IMR-90 (cell line): ENCODE measurements at regions not wholly inside any gene's neighbourhood (a gene's known extent, or its start where the extent isn't known, plus 50 kb on each side); places are given as distances from the start of the nearest gene placed in this dataset.

Experiments
- ATAC-seq: fragments of 200-7000 bp; cut with Tn5 transposase; 2 replicates; pipeline ENCODE4 v1.9.1; 2020; ENCODE audit warnings: low read depth, mild to moderate bottlenecking, moderate library complexity
- BruUV-seq: library from RNA; stranded (reverse); fragments of 400-500 nt; replicated peaks from 2 replicates; lab custom pipeline; 2021; lab: Mats Ljungman, UMichigan
- CTCF ChIA-PET: fragments of 300-600 bp; formaldehyde crosslinking; extraction: SDS; loops from one replicate; lab custom pipeline; 2021; ENCODE audit warnings: antibody characterized with exemption; lab: Yijun Ruan, JAX
- POLR2A ChIA-PET: fragments of 300-600 bp; sonication (Branson Sonifier 250); formaldehyde crosslinking; loops from one replicate; lab custom pipeline; 2022; ENCODE audit warnings: antibody characterized with exemption; ENCODE audit not compliant: unreplicated experiment; lab: Charles Lee
- DNase-seq: peaks from one replicate; pipeline ENCODE4 v3.0.0; 2013
- H2AFZ ChIP-seq: replicated peaks from 2 replicates; pipeline ENCODE3; 2013; ENCODE audit warnings: low read length, mild to moderate bottlenecking; ENCODE audit not compliant: poor library complexity
- H2AK5ac ChIP-seq: 2 replicates; pipeline ENCODE4 v1.6.1; 2013; ENCODE audit warnings: low read depth, low read length, inconsistent platforms
- H2AK9ac ChIP-seq: replicated peaks from 2 replicates; pipeline ENCODE3; 2013; ENCODE audit warnings: mild to moderate bottlenecking, low read depth, low read length, moderate library complexity; ENCODE audit not compliant: poor library complexity
- H2BK120ac ChIP-seq: 2 replicates; pipeline ENCODE4 v1.6.1; 2013; ENCODE audit warnings: low read depth, low read length, inconsistent platforms
- H2BK15ac ChIP-seq: 3 replicates; pipeline ENCODE4 v1.6.1; 2013; ENCODE audit warnings: low read depth, low read length, inconsistent platforms
- H2BK20ac ChIP-seq: 2 replicates; pipeline ENCODE4 v1.6.1; 2013; ENCODE audit warnings: low read depth, mild to moderate bottlenecking, inconsistent platforms, low read length, moderate library complexity
- H2BK5ac ChIP-seq: 2 replicates; pipeline ENCODE4 v1.6.1; 2013; ENCODE audit warnings: mild to moderate bottlenecking, low read depth, low read length, inconsistent platforms; ENCODE audit not compliant: poor library complexity, severe bottlenecking
- H3K14ac ChIP-seq: replicated peaks from 2 replicates; pipeline ENCODE4 v1.6.1; 2013; ENCODE audit warnings: low read depth, low read length, inconsistent platforms
- H3K18ac ChIP-seq: 2 replicates; pipeline ENCODE4 v1.6.1; 2013; ENCODE audit warnings: low read depth, low read length, control low read depth
- H3K23ac ChIP-seq: 2 replicates; pipeline ENCODE4 v1.6.1; 2013; ENCODE audit warnings: low read depth, low read length, inconsistent platforms
- H3K27ac ChIP-seq: 2 replicates; pipeline ENCODE4 v1.5.1; 2013; ENCODE audit warnings: mild to moderate bottlenecking, control low read depth, low read length; ENCODE audit not compliant: insufficient read depth
- H3K27me3 ChIP-seq: 2 replicates; pipeline ENCODE4 v1.6.1; 2013; ENCODE audit warnings: low read length; ENCODE audit not compliant: control insufficient read depth, insufficient read depth
- H3K36me3 ChIP-seq: 2 replicates; pipeline ENCODE4 v1.6.1; 2013; ENCODE audit warnings: low read length, mixed read lengths; ENCODE audit not compliant: control insufficient read depth, insufficient read depth
- H3K4ac ChIP-seq: 2 replicates; pipeline ENCODE4 v1.6.1; 2013; ENCODE audit warnings: low read depth, low read length, inconsistent platforms
- H3K4me1 ChIP-seq: 2 replicates; pipeline ENCODE4 v1.6.1; 2013; ENCODE audit warnings: low read length, mixed read lengths; ENCODE audit not compliant: control insufficient read depth, insufficient read depth
- H3K4me2 ChIP-seq: 2 replicates; pipeline ENCODE4 v1.6.1; 2013; ENCODE audit warnings: low read depth, mild to moderate bottlenecking, control low read depth, low read length, moderate library complexity
- H3K4me3 ChIP-seq: 2 replicates; pipeline ENCODE4 v1.5.1; 2013; ENCODE audit warnings: low read depth, mild to moderate bottlenecking, control low read depth, low read length, moderate library complexity; ENCODE audit not compliant: insufficient read depth
- H3K56ac ChIP-seq: 2 replicates; pipeline ENCODE4 v1.6.1; 2013; ENCODE audit warnings: low read length, inconsistent platforms; ENCODE audit not compliant: insufficient read depth; ENCODE audit errors: extremely low read depth
- H3K79me1 ChIP-seq, 2 experiments: 2 replicates each; pipeline ENCODE4 v1.6.1; 2013; ENCODE audit warnings: low read length in 2 of 2, inconsistent platforms in 1 of 2, low read depth in 1 of 2
- H3K9ac ChIP-seq: 2 replicates; pipeline ENCODE4 v1.6.1; 2013; ENCODE audit warnings: low read depth, low read length, control low read depth
- H3K9me1 ChIP-seq: 2 replicates; pipeline ENCODE4 v1.6.1; 2013; ENCODE audit warnings: low read length, inconsistent platforms; ENCODE audit not compliant: insufficient read depth
- H3K9me3 ChIP-seq: 2 replicates; pipeline ENCODE4 v1.6.1; 2013; ENCODE audit warnings: low read length; ENCODE audit not compliant: control insufficient read depth, insufficient read depth
- H4K20me1 ChIP-seq: 2 replicates; pipeline ENCODE4 v1.6.1; 2013; ENCODE audit warnings: low read length, inconsistent platforms; ENCODE audit not compliant: insufficient read depth
- H4K5ac ChIP-seq: 2 replicates; pipeline ENCODE4 v1.6.1; 2013; ENCODE audit warnings: mild to moderate bottlenecking, low read depth, low read length, control low read depth
- H4K8ac ChIP-seq, 2 experiments: 2 replicates each; pipeline ENCODE4 v1.6.1; 2013; ENCODE audit warnings: low read depth in 2 of 2, low read length in 2 of 2, control low read depth in 1 of 2, inconsistent platforms in 1 of 2
- H4K91ac ChIP-seq: 2 replicates; pipeline ENCODE4 v1.6.1; 2013; ENCODE audit warnings: low read depth, low read length, inconsistent platforms; ENCODE audit not compliant: insufficient read depth
- BHLHE40 ChIP-seq: fragments of 150-350 bp; IDR thresholded peaks from 2 replicates; pipeline ENCODE4 v1.6.1; 2016; ENCODE audit warnings: mild to moderate bottlenecking, low read depth, low read length
- CEBPB ChIP-seq: IDR thresholded peaks from 2 replicates; pipeline ENCODE4 v1.6.1; 2012; ENCODE audit warnings: low read depth, low read length, improper control_type of control experiment
- CHD1 ChIP-seq: IDR thresholded peaks from 2 replicates; pipeline ENCODE4 v1.6.1; 2012; ENCODE audit warnings: low read depth, low read length, improper control_type of control experiment
- FOS ChIP-seq: fragments of 150-350 bp; IDR thresholded peaks from 2 replicates; pipeline ENCODE4 v1.6.1; 2016; ENCODE audit warnings: low read depth, low read length
- MAFK ChIP-seq: IDR thresholded peaks from 2 replicates; pipeline ENCODE4 v1.6.1; 2012; ENCODE audit warnings: low read depth, low read length, improper control_type of control experiment
- MAZ ChIP-seq: IDR thresholded peaks from 2 replicates; pipeline ENCODE4 v1.6.1; 2012; ENCODE audit warnings: low read depth, mild to moderate bottlenecking, low read length, improper control_type of control experiment, moderate library complexity, borderline replicate concordance
- MXI1 ChIP-seq: IDR thresholded peaks from 2 replicates; pipeline ENCODE4 v1.6.1; 2012; ENCODE audit warnings: low read depth, mild to moderate bottlenecking, low read length, moderate library complexity, borderline replicate concordance
- NFE2L2 ChIP-seq: fragments of 150-350 bp; IDR thresholded peaks from 2 replicates; pipeline ENCODE4 v1.6.1; 2016; ENCODE audit warnings: low read depth, mild to moderate bottlenecking, low read length
- POLR2A ChIP-seq: IDR thresholded peaks from 2 replicates; pipeline ENCODE4 v1.6.1; 2012; ENCODE audit warnings: mild to moderate bottlenecking, low read depth, low read length
- RAD21 ChIP-seq: IDR thresholded peaks from 2 replicates; pipeline ENCODE4 v1.6.1; 2012; ENCODE audit warnings: low read length, improper control_type of control experiment
- RCOR1 ChIP-seq: IDR thresholded peaks from 2 replicates; pipeline ENCODE4 v1.6.1; 2012; ENCODE audit warnings: mild to moderate bottlenecking, low read length, improper control_type of control experiment; ENCODE audit not compliant: insufficient replicate concordance
- RFX5 ChIP-seq: IDR thresholded peaks from 2 replicates; pipeline ENCODE4 v1.8.0; 2012; ENCODE audit warnings: low read depth, mild to moderate bottlenecking, low read length, moderate library complexity
- SMC3 ChIP-seq: fragments of 150-350 bp; IDR thresholded peaks from 2 replicates; pipeline ENCODE4 v1.6.1; 2016; ENCODE audit warnings: low read depth, mild to moderate bottlenecking, antibody characterized with exemption, low read length, moderate library complexity
- USF2 ChIP-seq: fragments of 150-350 bp; IDR thresholded peaks from 2 replicates; pipeline ENCODE4 v1.6.1; 2017; ENCODE audit warnings: mild to moderate bottlenecking, antibody characterized with exemption, low read length, low read depth
- WGBS, 2 experiments: methylation state at CpG; one replicate each; pipeline versions ENCODE4 v1.1.5 to v1.1.7; 2013; ENCODE audit warnings: missing lambda C conversion rate in 2 of 2; ENCODE audit not compliant: insufficient read length in 1 of 2; ENCODE audit errors: extremely low coverage in 2 of 2; 5-methylcytosine and 5-hydroxymethylcytosine counted together
- dilution Hi-C: fragments of 300-500 bp; cut with HindIII; formaldehyde crosslinking; loops from one replicate; pipeline ENCODE4 v1.14.3; 2018; ENCODE audit warnings: low sequenced_read_pairs; ENCODE audit not compliant: unreplicated experiment
- in situ Hi-C: fragments of 300-500 bp; cut with MboI; formaldehyde crosslinking; loops from 3 replicates; pipeline ENCODE4 v1.14.3; 2019; ENCODE audit warnings: low sequenced_read_pairs, inconsistent platforms, mixed read lengths
- intact Hi-C: fragments of 100-400 bp; cut with micrococcal nuclease; formaldehyde crosslinking; loops from 2 replicates; pipeline ENCODE4 v1.10.0; 2022
- TF ChIP-seq, protein P1 (sequence below): conservative IDR thresholded peaks from 2 replicates; pipeline ENCODE4 v1.5.1; 2012; ENCODE audit warnings: mild to moderate bottlenecking, low read depth, low read length, improper control_type of control experiment
- TF ChIP-seq, protein P2 (sequence below): fragments of 150-350 bp; IDR thresholded peaks from 2 replicates; pipeline ENCODE4 v1.6.1; 2016; ENCODE audit warnings: low read depth, mild to moderate bottlenecking, low read length, moderate library complexity, borderline replicate concordance

GRCh38 chr6:126258150-126258549 lies 81.8 kb upstream of the CENPW start:
- no peak overlapping the region for H2BK20ac ChIP-seq
- H3K27ac ChIP-seq = no peak overlapping the region
- H2BK120ac ChIP-seq = no peak overlapping the region
- CTCF ChIA-PET = no interaction called here
- H4K20me1 ChIP-seq = no peaks in the 10 kb centered on the region
- H3K14ac ChIP-seq = no peak overlapping the region
- peaks cover 2% of the 10 kb centered on the region for H3K9me3 ChIP-seq
- H3K56ac ChIP-seq = no peak overlapping the region
- TF ChIP-seq MAFK (no peak), RAD21 (no peak), USF2 (no peak), POLR2A (no peak), CEBPB (no peak), SMC3 (no peak), MAZ (no peak), CHD1 (no peak), MXI1 (no peak), FOS (no peak), RCOR1 (no peak), RFX5 (no peak), NFE2L2 (no peak), BHLHE40 (no peak)
- TF ChIP-seq, protein P1, sequence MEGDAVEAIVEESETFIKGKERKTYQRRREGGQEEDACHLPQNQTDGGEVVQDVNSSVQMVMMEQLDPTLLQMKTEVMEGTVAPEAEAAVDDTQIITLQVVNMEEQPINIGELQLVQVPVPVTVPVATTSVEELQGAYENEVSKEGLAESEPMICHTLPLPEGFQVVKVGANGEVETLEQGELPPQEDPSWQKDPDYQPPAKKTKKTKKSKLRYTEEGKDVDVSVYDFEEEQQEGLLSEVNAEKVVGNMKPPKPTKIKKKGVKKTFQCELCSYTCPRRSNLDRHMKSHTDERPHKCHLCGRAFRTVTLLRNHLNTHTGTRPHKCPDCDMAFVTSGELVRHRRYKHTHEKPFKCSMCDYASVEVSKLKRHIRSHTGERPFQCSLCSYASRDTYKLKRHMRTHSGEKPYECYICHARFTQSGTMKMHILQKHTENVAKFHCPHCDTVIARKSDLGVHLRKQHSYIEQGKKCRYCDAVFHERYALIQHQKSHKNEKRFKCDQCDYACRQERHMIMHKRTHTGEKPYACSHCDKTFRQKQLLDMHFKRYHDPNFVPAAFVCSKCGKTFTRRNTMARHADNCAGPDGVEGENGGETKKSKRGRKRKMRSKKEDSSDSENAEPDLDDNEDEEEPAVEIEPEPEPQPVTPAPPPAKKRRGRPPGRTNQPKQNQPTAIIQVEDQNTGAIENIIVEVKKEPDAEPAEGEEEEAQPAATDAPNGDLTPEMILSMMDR = no peak
- TF ChIP-seq, protein P2, sequence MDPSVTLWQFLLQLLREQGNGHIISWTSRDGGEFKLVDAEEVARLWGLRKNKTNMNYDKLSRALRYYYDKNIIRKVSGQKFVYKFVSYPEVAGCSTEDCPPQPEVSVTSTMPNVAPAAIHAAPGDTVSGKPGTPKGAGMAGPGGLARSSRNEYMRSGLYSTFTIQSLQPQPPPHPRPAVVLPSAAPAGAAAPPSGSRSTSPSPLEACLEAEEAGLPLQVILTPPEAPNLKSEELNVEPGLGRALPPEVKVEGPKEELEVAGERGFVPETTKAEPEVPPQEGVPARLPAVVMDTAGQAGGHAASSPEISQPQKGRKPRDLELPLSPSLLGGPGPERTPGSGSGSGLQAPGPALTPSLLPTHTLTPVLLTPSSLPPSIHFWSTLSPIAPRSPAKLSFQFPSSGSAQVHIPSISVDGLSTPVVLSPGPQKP = no peak
- no peak overlapping the region for H3K9ac ChIP-seq
- no peak overlapping the region for H3K4ac ChIP-seq
- H2AK5ac ChIP-seq = no peak overlapping the region
- POLR2A ChIA-PET = no interaction called here
- H2AK9ac ChIP-seq = no peak overlapping the region
- ATAC-seq (no peak), DNase-seq (no peak)
- H3K23ac ChIP-seq = no peak overlapping the region
- no peak overlapping the region for H4K91ac ChIP-seq
- no peak overlapping the region for H3K4me2 ChIP-seq
- no peak overlapping the region for H4K8ac ChIP-seq
- dilution Hi-C loops (no loop called here), intact Hi-C loops (no loop called here), in situ Hi-C loops (no loop called here)
- H3K4me1 ChIP-seq = no peaks in the 10 kb centered on the region
- H2AFZ ChIP-seq = no peak overlapping the region
- H4K5ac ChIP-seq = no peak overlapping the region
- no peak overlapping the region for H3K18ac ChIP-seq
- no peak overlapping the region for H2BK5ac ChIP-seq
- H3K4me3 ChIP-seq = no peak overlapping the region
- H2BK15ac ChIP-seq = no peak overlapping the region
- no peaks in the 10 kb centered on the region for H3K9me1 ChIP-seq
- no TSS peak for BruUV-seq
- WGBS, 2 experiments = 73% methylated on average over 8 of the region's 18 CpGs; no CpG with 5 or more reads in 1 of the 2 experiments
- H3K79me1 ChIP-seq = no peaks in the 10 kb centered on the region
- H3K27me3 ChIP-seq = no peaks in the 10 kb centered on the region
- no peaks in the 10 kb centered on the region for H3K36me3 ChIP-seq
